ENCODE measurements at regions not wholly inside any gene's neighbourhood (a gene's known extent, or its start where the extent isn't known, plus 50 kb on each side); places are given as distances from the start of the nearest gene placed in this dataset.

GRCh38 chr16:59214455-59214854 is 480.3 kb upstream of the GOT2 start:
- H3K4me2 ChIP-seq (ENCODE audit: insufficient read depth, low read length) = no peak overlapping the region
- H4K20me1 ChIP-seq (ENCODE audit: insufficient read depth, low read length) = no peaks in the 10 kb centered on the region
- H3K79me2 ChIP-seq (ENCODE audit: insufficient read depth, low read length) = no peaks in the 10 kb centered on the region
- no peak for TF ChIP-seq CTCF (IDR thresholded peaks at IDR 0.05; ENCODE audit: extremely low read depth, low read depth, low read length)
- no peak overlapping the region for H2AFZ ChIP-seq (ENCODE audit: low read length)
- no peak overlapping the region for H3K27ac ChIP-seq (ENCODE audit: low read depth, low read length)
- peak; percentile 17 for DNase-seq (ENCODE audit: insufficient read length, low spot score, missing footprints)
- no peaks in the 10 kb centered on the region for H3K27me3 ChIP-seq (ENCODE audit: insufficient read depth, low read length)
- H3K4me1 ChIP-seq (ENCODE audit: insufficient read depth, low read length) = peaks cover 6% of the 10 kb centered on the region
- no peaks in the 10 kb centered on the region for H3K36me3 ChIP-seq (ENCODE audit: insufficient read depth, low read length)
- H3K9me3 ChIP-seq (ENCODE audit: low read depth, low read length) = no peaks in the 10 kb centered on the region
- no peak overlapping the region for H3K4me3 ChIP-seq (ENCODE audit: insufficient read depth, low read length)

- TF ChIP-seq CTCF (IDR thresholded peaks at IDR 0.05; ENCODE audit: extremely low read depth, low read depth, low read length) = no peak
- no peak overlapping the region for H3K4me3 ChIP-seq (ENCODE audit: insufficient read depth, low read length)
- DNase-seq (ENCODE audit: insufficient read length, low spot score, missing footprints) = no peak
- H3K36me3 ChIP-seq (ENCODE audit: insufficient read depth, low read length) = no peaks in the 10 kb centered on the region
- no peak overlapping the region for H2AFZ ChIP-seq (ENCODE audit: low read length)
- H3K4me1 ChIP-seq (ENCODE audit: insufficient read depth, low read length) = peaks cover 6% of the 10 kb centered on the region
- no peaks in the 10 kb centered on the region for H3K27me3 ChIP-seq (ENCODE audit: insufficient read depth, low read length)
- no peak overlapping the region for H3K27ac ChIP-seq (ENCODE audit: low read depth, low read length)
- H4K20me1 ChIP-seq (ENCODE audit: insufficient read depth, low read length) = no peaks in the 10 kb centered on the region
- H3K9me3 ChIP-seq (ENCODE audit: low read depth, low read length) = no peaks in the 10 kb centered on the region
- no peak overlapping the region for H3K4me2 ChIP-seq (ENCODE audit: insufficient read depth, low read length)
- no peaks in the 10 kb centered on the region for H3K79me2 ChIP-seq (ENCODE audit: insufficient read depth, low read length)
These were observed 479.8 kb upstream of the GOT2 start for GRCh38 chr16:59213952-59214351.

- H2AFZ ChIP-seq (ENCODE audit: low read length) = no peak overlapping the region
- peaks cover 6% of the 10 kb centered on the region for H3K4me1 ChIP-seq (ENCODE audit: insufficient read depth, low read length)
- no peaks in the 10 kb centered on the region for H3K36me3 ChIP-seq (ENCODE audit: insufficient read depth, low read length)
- DNase-seq (ENCODE audit: insufficient read length, low spot score, missing footprints) = no peak
- H3K9me3 ChIP-seq (ENCODE audit: low read depth, low read length) = no peaks in the 10 kb centered on the region
- H3K27me3 ChIP-seq (ENCODE audit: insufficient read depth, low read length) = no peaks in the 10 kb centered on the region
- no peak overlapping the region for H3K27ac ChIP-seq (ENCODE audit: low read depth, low read length)
- H4K20me1 ChIP-seq (ENCODE audit: insufficient read depth, low read length) = no peaks in the 10 kb centered on the region
- H3K4me3 ChIP-seq (ENCODE audit: insufficient read depth, low read length) = no peak overlapping the region
- H3K79me2 ChIP-seq (ENCODE audit: insufficient read depth, low read length) = no peaks in the 10 kb centered on the region
- no peak overlapping the region for H3K4me2 ChIP-seq (ENCODE audit: insufficient read depth, low read length)
- no peak for TF ChIP-seq CTCF (IDR thresholded peaks at IDR 0.05; ENCODE audit: extremely low read depth, low read depth, low read length)
These were observed 478.4 kb upstream of the GOT2 start for GRCh38 chr16:59212492-59213024.

- H3K4me2 ChIP-seq (ENCODE audit: insufficient read depth, low read length) = peak overlapping the region; percentile 5
- no peak overlapping the region for H3K4me3 ChIP-seq (ENCODE audit: insufficient read depth, low read length)
- peaks cover 6% of the 10 kb centered on the region for H3K4me1 ChIP-seq (ENCODE audit: insufficient read depth, low read length)
- H3K27ac ChIP-seq (ENCODE audit: low read depth, low read length) = peak overlapping the region; percentile 31
- H3K36me3 ChIP-seq (ENCODE audit: insufficient read depth, low read length) = no peaks in the 10 kb centered on the region
- no peaks in the 10 kb centered on the region for H4K20me1 ChIP-seq (ENCODE audit: insufficient read depth, low read length)
- peak; percentile 67 for DNase-seq (ENCODE audit: insufficient read length, low spot score, missing footprints)
- no peaks in the 10 kb centered on the region for H3K79me2 ChIP-seq (ENCODE audit: insufficient read depth, low read length)
- no peak for TF ChIP-seq CTCF (IDR thresholded peaks at IDR 0.05; ENCODE audit: extremely low read depth, low read depth, low read length)
- H3K27me3 ChIP-seq (ENCODE audit: insufficient read depth, low read length) = no peaks in the 10 kb centered on the region
- peak overlapping the region; percentile 8 for H2AFZ ChIP-seq (ENCODE audit: low read length)
- no peaks in the 10 kb centered on the region for H3K9me3 ChIP-seq (ENCODE audit: low read depth, low read length)
These were observed 476.9 kb upstream of the GOT2 start for GRCh38 chr16:59210955-59211541.
